Frontal cortex (tissue), 3 donors: ENCODE measurements at regions not wholly inside any gene's neighbourhood (a gene's known extent, or its start where the extent isn't known, plus 50 kb on each side); places are given as distances from the start of the nearest gene placed in this dataset.

Source experiments
- DNase-seq, 2 donors: peaks; one replicate each; pipeline ENCODE4 v3.0.0; 2012; ENCODE audit warnings: low spot score in 2 of 2
- FAIRE-seq: peaks from 2 replicates; lab custom pipeline; 2012; peaks lifted over from hg19 to GRCh38; lab: Jason Lieb, UNC
- donor health status: control.
- donor health status: control.
- donor health status: control.

- FAIRE-seq (no peak), DNase-seq (no peak)
Measured at GRCh38 chr10:113397047-113397446, 155.8 kb upstream of the HABP2 start.

DNA sequence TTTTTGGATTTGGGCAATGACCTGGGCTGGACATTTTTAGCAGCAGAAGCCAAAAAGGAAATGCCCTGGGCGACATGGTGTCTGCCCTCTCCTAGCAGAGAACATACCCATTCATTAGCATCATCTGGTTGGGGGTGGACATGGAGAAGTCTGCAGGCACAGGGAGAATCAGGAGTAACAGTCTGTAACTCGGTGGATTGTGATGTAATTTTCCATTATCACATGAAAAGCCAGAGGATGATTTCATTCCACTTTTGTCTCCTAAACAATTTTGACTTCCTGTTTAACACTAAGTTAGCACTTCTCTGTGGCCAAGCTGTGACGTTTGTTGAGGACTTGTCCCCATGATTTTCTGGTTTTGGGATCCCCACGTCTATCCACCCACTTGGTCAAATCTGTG lies 153.8 kb upstream of the HABP2 start:
- FAIRE-seq (no peak), DNase-seq (no peak)

- FAIRE-seq (no peak), DNase-seq (no peak)
Measured at GRCh38 chr10:113402602-113403001, 150.3 kb upstream of the HABP2 start.

GRCh38 chr10:113407218-113407617 lies 145.6 kb upstream of the HABP2 start:
- no peak for FAIRE-seq
- DNase-seq, result no peak

DNA sequence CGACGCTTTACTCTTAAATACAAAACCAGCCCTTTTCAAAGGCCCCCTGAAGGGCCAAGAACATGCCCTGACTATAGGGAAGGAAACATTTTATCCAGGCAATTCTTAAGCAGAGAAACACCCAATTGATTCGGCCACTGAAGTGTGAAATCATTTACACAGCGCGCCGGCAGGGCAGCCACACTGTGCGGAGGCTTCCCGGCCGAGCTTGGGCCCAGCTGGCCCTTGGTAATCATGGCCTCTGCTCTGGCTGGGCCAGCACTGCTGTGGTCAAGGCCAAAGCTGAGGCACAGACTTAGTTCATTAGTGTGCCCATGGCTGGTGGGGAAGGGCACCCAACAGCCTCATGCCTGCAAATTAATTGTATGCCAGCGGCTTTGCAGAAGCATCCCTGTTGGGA lies 143.7 kb upstream of the HABP2 start:
- FAIRE-seq, result no peak
- no peak for DNase-seq

DNA sequence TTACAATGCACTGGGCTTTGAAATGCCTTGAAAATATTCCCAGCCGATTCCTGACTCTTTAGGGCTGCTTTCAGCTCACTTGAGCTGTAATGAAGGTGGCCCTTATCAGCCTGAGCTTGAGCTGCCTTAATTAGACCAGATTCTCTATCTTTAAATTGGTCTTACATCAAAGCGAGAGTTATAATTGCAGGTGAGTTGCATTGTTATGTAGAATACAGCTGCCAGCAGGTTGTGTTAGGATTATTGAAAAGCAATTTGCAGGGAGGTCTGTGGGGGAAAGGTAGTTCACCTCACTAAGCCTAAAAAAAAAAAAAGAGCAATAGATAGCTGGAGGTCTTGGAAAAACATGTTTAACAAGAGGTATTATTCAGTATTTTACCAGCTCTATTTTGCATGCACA lies 142.2 kb upstream of the HABP2 start:
- FAIRE-seq (no peak), DNase-seq (no peak)

GRCh38 chr10:113411456-113411855 lies 141.4 kb upstream of the HABP2 start:
- DNase-seq, result no peak
- FAIRE-seq, result no peak

GRCh38 chr10:113412161-113412560 lies 140.7 kb upstream of the HABP2 start:
- FAIRE-seq (no peak), DNase-seq (no peak)

DNA sequence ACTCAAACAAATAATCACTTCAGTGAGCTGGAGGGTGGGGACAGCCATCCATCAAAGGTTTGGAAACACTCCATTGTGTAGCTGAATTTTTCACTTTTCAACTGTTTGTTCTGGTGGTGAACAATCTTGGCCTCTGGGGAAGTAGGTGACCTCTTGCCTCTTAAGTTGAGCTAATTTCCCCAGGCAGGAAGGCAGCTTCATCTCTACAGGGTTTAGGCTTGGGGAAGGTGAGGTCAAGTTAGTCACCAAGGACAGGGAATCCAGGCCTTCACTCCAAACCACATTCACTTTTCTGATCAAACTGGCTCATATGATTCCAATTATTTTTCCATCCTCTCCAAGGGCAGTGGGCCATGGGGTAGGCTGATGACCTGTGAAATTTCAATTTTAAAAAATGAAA lies 138.3 kb upstream of the HABP2 start:
- DNase-seq (no peak), FAIRE-seq (no peak)

- FAIRE-seq, result no peak
- DNase-seq, result no peak
Measured at GRCh38 chr10:113415246-113415645, 137.6 kb upstream of the HABP2 start.

- DNase-seq (no peak), FAIRE-seq (no peak)
Measured at GRCh38 chr10:113420057-113420732, 132.7 kb upstream of the HABP2 start.

GRCh38 chr10:113420733-113421675 lies 131.8 kb upstream of the HABP2 start:
- DNase-seq (no peak), FAIRE-seq (no peak)

DNA sequence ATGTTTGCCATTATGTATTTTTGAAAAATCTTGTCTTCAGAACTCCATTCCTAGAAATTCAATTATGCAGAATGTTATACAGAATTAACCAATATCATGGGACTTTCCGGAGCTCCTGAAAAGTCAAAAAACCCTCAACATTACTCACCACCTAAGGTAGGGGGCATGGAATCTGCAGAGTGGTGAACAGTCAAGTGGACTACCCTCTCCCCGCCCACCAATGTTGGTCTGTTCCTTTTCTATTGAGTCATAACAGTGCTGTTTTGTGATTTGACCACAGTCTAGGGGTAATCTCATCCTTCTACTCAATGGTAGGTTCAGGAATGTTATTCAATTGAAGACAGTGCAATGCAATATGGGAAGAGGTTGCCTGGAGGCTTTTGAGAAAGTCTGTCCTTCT lies 130.5 kb upstream of the HABP2 start:
- DNase-seq (no peak), FAIRE-seq (no peak)

DNA sequence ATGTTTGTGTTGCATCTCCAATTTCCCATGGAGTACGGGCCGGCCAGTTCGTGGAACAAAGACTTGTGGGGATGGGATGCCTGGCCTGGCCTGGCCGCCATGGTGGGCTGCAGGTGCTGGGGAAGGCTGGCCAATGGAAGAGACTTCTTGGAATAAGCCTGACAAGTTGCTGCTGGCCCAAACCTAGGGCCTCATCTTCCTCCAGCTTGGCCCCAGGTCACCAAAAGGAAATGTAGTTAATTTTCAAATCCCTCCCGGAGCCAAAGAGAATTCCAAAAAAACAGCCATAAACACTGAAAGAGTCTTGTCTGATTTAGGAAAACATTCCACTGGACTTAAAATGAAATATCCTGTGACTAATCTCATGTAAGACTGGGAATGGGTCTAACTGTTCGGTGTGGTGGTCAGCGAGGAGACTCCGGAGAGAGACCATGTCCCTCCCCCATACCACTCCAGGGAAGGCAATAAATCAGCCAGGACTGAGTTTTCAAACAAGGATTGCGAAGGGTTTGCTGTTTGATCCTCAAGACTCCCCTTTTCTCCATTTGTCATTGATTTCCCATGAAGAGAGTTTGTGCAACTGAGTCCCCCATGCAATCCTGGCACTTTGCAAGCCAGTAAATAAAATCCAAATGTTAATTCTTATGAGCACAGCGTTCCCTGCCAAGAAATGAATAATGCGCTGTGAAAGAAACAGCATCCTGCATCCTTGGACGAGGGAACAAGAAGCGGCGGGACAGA lies 128.7 kb upstream of the HABP2 start:
- DNase-seq (no peak), FAIRE-seq (no peak)

- FAIRE-seq, result no peak
- no peak for DNase-seq
Measured at GRCh38 chr10:113425008-113425407, 127.8 kb upstream of the HABP2 start.

DNA sequence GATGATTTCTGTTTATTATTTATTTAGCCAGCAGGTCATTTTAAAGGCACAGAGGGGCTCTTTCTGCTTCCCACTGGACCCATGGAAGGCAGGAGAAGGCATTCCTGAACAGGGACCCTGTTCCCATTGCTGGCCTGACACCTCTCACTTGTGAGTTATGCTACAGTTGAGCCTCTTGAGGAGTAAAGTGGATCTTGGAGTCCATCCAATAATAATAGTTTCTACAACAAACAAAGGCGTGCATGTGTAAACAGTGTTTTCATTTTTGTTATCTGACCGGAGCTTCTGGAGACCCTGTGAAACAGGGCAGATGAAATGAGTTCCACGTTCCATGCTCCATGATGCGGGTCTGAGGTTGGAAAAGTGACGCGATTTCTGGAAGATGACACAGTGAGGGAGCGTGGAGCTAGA lies 127.3 kb upstream of the HABP2 start:
- no peak for DNase-seq
- FAIRE-seq, result no peak

GRCh38 chr10:113426181-113426877 lies 126.5 kb upstream of the HABP2 start:
- DNase-seq (no peak), FAIRE-seq (no peak)

DNA sequence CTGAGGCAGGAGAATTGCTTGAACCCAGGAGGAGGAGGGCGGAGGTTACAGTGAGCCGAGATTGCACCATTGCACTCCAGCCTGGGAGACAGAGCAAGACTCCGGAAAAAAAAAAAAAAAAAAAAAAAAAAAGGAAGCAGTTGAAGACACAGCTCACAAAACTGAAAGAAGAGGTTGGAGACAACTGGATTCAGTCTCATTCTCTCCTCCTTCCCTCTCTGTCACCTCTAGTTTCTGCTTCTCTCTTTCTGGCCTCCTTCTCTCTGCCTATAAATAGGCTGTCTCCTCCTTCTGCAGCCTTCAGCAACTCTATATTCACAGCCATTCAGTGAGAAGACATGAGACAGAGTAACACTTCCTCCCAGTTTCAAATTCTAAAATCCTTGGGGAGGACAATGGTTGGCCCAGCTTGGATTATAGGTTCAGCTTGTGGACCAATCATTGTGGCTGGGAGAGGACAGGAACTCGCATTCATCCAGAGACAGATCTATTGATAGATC lies 125.6 kb upstream of the HABP2 start:
- FAIRE-seq (no peak), DNase-seq (no peak)

- DNase-seq, result no peak
- no peak for FAIRE-seq
Measured at GRCh38 chr10:113427811-113428558, 124.9 kb upstream of the HABP2 start.
